ENCODE measurements at regions not wholly inside any gene's neighbourhood (a gene's known extent, or its start where the extent isn't known, plus 50 kb on each side); places are given as distances from the start of the nearest gene placed in this dataset.

- TF ChIP-seq CTCF (IDR thresholded peaks at IDR 0.05; ENCODE audit: insufficient read depth, low read depth, low read length), result no peak
- DNase-seq (ENCODE audit: low read depth), result peak; percentile 83
- no peak overlapping the region for H3K4me3 ChIP-seq (ENCODE audit: low read depth, low read length)
These were observed 319.1 kb upstream of the TBL1XR1 start for GRCh38 chr3:177516158-177517011.

- no peak for TF ChIP-seq CTCF (IDR thresholded peaks at IDR 0.05; ENCODE audit: insufficient read depth, low read depth, low read length)
These were observed 320.6 kb upstream of the TBL1XR1 start for GRCh38 chr3:177517906-177518305.

DNA sequence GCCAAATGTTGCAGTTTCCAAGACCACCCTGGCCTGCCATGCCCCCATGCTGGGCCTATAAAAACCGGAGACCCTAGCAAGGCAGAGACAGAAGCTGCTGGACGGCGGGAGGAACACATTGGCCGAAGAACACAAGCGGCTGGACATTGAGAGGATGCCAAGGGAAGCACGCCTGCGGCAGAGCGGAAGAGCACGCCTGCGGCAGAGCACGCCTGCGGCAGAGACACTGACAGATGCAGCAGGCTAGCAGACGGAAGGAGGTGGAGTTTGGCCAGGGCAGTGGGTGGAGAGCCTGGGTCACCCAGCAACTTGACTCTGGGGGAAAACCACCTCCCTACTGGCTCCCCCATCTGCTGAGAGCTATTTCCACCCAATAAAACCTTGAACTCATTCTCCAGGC, 322.3 kb upstream of the TBL1XR1 start:
- no peak for TF ChIP-seq CTCF (IDR thresholded peaks at IDR 0.05; ENCODE audit: insufficient read depth, low read depth, low read length)
- H3K4me3 ChIP-seq (ENCODE audit: low read depth, low read length), result no peak overlapping the region
- no peak for DNase-seq (ENCODE audit: low read depth)

More at GRCh38 chr3:177517906-177518305, 320.6 kb upstream of the TBL1XR1 start:
- DNase-seq (ENCODE audit: low read depth), result no peak
- H3K4me3 ChIP-seq (ENCODE audit: low read depth, low read length), result no peak overlapping the region

- no peak overlapping the region for H3K4me3 ChIP-seq (ENCODE audit: low read depth, low read length)
- no peak for DNase-seq (ENCODE audit: low read depth)
- TF ChIP-seq CTCF (IDR thresholded peaks at IDR 0.05; ENCODE audit: insufficient read depth, low read depth, low read length), result no peak
These were observed 324.0 kb upstream of the TBL1XR1 start for GRCh38 chr3:177521305-177521704.

DNA sequence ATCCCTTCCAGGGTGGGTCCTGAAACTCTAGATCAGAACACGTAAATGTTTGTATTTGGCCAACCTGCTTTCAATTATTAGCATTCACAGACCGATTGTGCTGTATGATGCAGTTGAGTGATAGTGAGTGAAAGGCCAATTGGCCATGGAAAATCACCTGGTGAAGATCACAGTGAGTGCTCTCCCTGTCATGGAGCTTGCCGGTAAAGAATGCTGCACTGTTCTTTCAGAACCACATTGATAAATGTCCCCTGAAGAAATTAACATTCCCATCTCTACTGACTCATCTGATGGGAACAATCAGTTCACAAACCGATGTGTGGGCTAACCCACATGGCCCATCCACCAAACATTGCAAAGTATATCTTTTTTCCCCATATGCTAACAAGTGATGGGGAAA, 324.8 kb upstream of the TBL1XR1 start:
- H3K4me3 ChIP-seq (ENCODE audit: low read depth, low read length), result no peak overlapping the region
- DNase-seq (ENCODE audit: low read depth), result no peak
- no peak for TF ChIP-seq CTCF (IDR thresholded peaks at IDR 0.05; ENCODE audit: insufficient read depth, low read depth, low read length)

DNA sequence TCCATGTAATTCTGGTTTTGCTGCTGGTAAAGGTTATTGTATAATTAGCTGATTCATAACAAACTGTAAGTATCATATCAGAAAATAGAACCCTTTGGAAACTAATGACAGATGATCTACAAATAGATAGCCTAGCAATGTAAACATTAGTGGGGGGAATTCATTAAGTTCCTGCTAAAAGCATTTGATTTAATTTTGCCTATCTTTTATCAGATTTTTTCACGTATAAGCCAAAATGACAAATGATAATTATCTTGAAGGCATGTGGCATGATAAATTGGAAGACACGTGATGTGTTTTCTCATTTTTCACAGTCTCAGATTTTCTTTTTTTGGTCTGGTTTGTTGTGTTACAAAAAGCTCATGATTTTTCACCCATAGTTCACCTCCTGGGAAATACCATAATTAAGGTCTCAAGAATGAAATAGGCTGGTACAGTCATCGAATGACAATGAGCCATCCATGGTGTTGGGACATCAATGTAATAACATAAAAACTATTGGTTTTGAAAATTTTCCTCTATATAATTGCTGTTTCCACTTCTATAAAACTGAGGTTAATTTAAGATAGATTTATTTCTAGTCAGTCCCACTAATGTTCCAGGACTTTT, 325.9 kb upstream of the TBL1XR1 start:
- no peak for DNase-seq (ENCODE audit: low read depth)
- H3K4me3 ChIP-seq (ENCODE audit: low read depth, low read length), result no peak overlapping the region
- TF ChIP-seq CTCF (IDR thresholded peaks at IDR 0.05; ENCODE audit: insufficient read depth, low read depth, low read length), result no peak
